ENCODE measurements at regions not wholly inside any gene's neighbourhood (a gene's known extent, or its start where the extent isn't known, plus 50 kb on each side); places are given as distances from the start of the nearest gene placed in this dataset.

GRCh38 chr13:105796081-105796480 lies 739.4 kb downstream of the EFNB2 start:
- Mint-ChIP-seq H3K9me3 (peaks cover 3% of the 10 kb centered on the region), H3K4me1 (no peaks in the 10 kb centered on the region), H3K36me3 (no peaks in the 10 kb centered on the region), H3K27ac (no peak overlapping the region), H3K4me3 (no peak overlapping the region), H3K27me3 (no peaks in the 10 kb centered on the region)
- ATAC-seq (ENCODE audit: low read depth) = no peak
- no peak for DNase-seq
- POLR2A ChIA-PET = no interaction called here

DNA sequence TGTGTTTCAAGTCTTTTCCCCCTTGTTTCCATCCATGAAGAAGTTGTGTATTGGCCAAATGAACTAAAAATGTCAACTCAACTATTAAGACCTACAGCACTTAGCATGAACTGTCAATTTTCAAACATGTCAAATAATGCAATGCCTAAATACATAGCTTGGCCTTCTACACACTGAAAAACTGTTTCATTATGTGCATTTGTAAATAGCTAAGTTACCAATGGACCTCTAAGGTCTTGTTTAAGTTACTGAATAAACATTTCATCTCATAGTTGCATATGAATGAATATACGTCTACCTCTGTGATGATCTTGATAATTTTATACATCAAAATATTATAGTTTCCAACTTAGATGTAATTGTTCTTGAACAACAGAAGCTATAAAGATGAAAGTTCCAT lies 744.5 kb downstream of the EFNB2 start:
- POLR2A ChIA-PET = no interaction called here
- Mint-ChIP-seq H3K36me3 (no peaks in the 10 kb centered on the region), H3K4me1 (no peaks in the 10 kb centered on the region), H3K9me3 (peaks cover under 1% of the 10 kb centered on the region), H3K27ac (no peak overlapping the region), H3K27me3 (no peaks in the 10 kb centered on the region), H3K4me3 (no peak overlapping the region)
- DNase-seq = no peak
- no peak for ATAC-seq (ENCODE audit: low read depth)

DNA sequence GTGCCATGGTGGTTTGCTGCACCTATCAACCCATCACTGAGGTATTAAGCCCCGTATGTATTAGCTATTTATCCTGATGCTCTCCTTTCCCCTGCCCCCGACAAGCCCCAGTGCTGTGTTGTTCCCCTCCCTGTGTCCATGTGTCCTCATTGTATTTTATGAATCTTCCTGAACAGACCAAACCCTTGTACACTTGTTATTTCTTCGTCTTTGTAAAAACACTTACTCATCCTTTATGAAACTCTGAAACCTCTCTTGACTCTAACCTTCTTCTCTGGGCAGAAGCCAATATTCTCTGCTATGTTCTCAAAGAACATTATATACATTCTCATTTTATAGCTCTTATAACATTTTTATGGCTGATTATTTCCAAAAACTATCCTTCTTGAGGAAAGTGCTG lies 746.9 kb downstream of the EFNB2 start:
- POLR2A ChIA-PET = no interaction called here
- ATAC-seq (ENCODE audit: low read depth) (no peak), DNase-seq (no peak)
- H3K27ac Mint-ChIP-seq = no peak overlapping the region
- no peaks in the 10 kb centered on the region for H3K27me3 Mint-ChIP-seq
- no peaks in the 10 kb centered on the region for H3K9me3 Mint-ChIP-seq
- no peak overlapping the region for H3K4me3 Mint-ChIP-seq
- no peaks in the 10 kb centered on the region for H3K36me3 Mint-ChIP-seq
- H3K4me1 Mint-ChIP-seq = no peaks in the 10 kb centered on the region

DNA sequence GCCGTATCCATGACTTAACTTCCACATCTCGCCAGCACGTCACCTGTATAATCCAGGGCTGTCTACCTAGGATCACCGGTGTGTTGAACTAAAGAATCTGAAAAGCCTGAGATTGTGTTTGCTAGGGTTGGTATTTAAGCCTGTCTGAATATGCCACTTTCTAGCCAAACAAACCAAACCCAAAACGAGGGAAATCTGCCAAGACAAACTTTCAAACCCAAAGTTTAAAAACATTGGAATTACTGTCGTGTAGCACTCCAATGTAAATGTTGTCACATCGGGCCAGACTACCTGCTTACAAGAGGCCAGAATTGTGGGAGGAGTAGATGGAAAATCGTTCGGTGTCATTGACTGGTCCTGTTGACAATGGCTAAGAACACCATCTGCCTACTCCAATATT lies 747.8 kb downstream of the EFNB2 start:
- Mint-ChIP-seq H3K36me3 (no peaks in the 10 kb centered on the region), H3K27ac (no peak overlapping the region), H3K4me1 (no peaks in the 10 kb centered on the region), H3K9me3 (no peaks in the 10 kb centered on the region), H3K27me3 (no peaks in the 10 kb centered on the region), H3K4me3 (no peak overlapping the region)
- POLR2A ChIA-PET = no interaction called here
- DNase-seq = no peak
- ATAC-seq (ENCODE audit: low read depth) = no peak

GRCh38 chr13:105785436-105785835 lies 750.0 kb downstream of the EFNB2 start:
- no peak for DNase-seq
- POLR2A ChIA-PET = no interaction called here
- Mint-ChIP-seq H3K9me3 (peaks cover 3% of the 10 kb centered on the region), H3K36me3 (no peaks in the 10 kb centered on the region), H3K4me3 (no peak overlapping the region), H3K27ac (no peak overlapping the region), H3K27me3 (no peaks in the 10 kb centered on the region), H3K4me1 (no peaks in the 10 kb centered on the region)
- no peak for ATAC-seq (ENCODE audit: low read depth)

DNA sequence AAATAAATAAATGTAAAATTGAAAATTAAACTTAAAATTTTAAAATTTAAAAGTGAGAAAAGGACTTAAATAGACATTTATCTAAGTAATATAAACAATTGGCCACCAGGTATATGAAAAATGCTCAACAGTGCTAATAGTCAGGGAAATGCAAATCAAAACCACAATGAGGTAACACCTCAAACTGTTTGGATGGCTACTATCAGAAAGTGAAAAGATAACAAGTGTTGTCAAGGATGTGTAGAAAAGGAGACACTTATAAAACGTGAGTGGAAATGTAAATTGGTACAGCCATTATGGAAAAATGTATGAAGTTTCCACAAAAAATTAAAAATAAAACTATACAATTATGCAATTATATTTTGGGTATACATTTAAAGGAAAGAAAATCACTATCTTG lies 752.2 kb downstream of the EFNB2 start:
- Mint-ChIP-seq H3K27me3 (no peaks in the 10 kb centered on the region), H3K27ac (no peak overlapping the region), H3K4me1 (no peaks in the 10 kb centered on the region), H3K36me3 (no peaks in the 10 kb centered on the region), H3K9me3 (peaks cover 3% of the 10 kb centered on the region), H3K4me3 (no peak overlapping the region)
- ATAC-seq (ENCODE audit: low read depth) (no peak), DNase-seq (no peak)
- POLR2A ChIA-PET = no interaction called here

GRCh38 chr13:105778196-105778595 lies 757.3 kb downstream of the EFNB2 start:
- ATAC-seq (ENCODE audit: low read depth) (no peak), DNase-seq (no peak)
- Mint-ChIP-seq H3K4me1 (no peaks in the 10 kb centered on the region), H3K27ac (no peak overlapping the region), H3K27me3 (no peaks in the 10 kb centered on the region), H3K4me3 (no peak overlapping the region), H3K36me3 (no peaks in the 10 kb centered on the region), H3K9me3 (peaks cover 3% of the 10 kb centered on the region)
- POLR2A ChIA-PET = no interaction called here

DNA sequence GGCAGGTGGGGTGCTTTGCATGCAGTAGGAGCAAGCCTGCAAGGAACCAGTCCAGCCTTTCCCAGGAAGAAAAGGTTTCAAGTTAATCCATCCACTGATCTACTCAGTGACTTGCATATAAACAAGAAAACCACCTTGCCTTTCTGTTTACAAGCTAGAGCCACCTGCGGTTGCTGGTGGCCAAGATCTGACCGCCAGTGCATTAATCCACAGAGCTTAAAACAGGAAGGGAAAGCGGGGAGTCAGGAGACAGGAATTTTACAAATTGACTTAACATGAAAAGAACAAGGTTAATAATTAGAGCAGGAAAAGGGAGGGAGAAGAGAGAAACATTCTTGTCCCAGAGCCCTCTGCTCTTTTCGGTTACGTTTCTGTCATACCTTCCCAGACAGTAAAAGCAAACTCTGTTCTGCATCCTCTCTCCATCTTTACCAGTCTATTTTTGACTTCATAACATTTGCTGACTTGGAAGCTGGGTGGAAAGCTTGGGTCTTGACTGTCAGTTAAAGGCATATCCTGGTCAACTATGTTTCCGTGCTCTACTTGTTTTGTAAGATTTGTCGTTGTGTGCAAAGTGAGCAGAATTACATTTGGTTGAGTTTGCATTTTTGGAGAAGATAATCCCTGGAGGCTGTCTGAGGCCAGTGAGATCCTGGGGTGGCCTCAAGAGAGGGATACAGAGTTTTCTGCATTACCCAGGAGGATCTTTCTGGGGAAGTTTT lies 760.6 kb downstream of the EFNB2 start:
- Mint-ChIP-seq H3K27me3 (peaks cover 2% of the 10 kb centered on the region), H3K4me3 (no peak overlapping the region), H3K9me3 (no peaks in the 10 kb centered on the region), H3K4me1 (no peaks in the 10 kb centered on the region), H3K27ac (no peak overlapping the region), H3K36me3 (no peaks in the 10 kb centered on the region)
- ATAC-seq (ENCODE audit: low read depth) = no peak
- POLR2A ChIA-PET = no interaction called here
- DNase-seq = no peak

DNA sequence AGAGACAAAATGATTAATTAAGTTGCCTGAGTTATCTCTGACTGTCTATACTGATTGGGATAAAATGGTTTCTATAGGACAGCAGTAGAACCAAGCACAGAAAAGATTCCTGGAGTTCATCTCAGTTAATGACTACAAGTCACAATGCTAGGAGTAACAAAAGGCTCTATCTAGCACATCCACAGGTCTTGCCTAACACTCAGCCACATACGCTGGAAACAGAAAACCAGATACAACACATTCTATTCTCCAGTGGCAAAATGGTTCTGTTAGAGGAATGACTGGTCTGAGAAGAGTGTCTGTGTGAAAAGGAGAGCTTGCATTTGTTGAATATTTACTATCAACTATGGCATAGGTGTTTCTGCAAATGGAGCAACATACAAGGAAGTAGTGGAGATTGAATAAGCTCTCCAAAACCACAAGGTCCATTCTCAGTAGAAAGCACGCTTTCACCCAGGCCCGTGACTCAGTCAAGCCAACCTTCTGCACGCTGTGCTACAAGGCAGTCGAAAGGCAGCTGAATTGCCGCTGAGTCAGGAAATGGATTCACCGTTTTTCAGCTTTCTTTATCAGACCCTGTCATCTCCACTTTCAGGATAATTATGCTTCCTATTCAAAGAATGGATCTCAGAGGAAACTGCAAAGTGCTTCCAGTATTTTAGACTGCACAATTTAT lies 761.5 kb downstream of the EFNB2 start:
- ATAC-seq (ENCODE audit: low read depth) (no peak), DNase-seq (no peak)
- POLR2A ChIA-PET = no interaction called here
- H3K27me3 Mint-ChIP-seq = peaks cover 2% of the 10 kb centered on the region
- no peak overlapping the region for H3K27ac Mint-ChIP-seq
- H3K4me1 Mint-ChIP-seq = no peaks in the 10 kb centered on the region
- no peaks in the 10 kb centered on the region for H3K9me3 Mint-ChIP-seq
- H3K4me3 Mint-ChIP-seq = no peak overlapping the region
- no peaks in the 10 kb centered on the region for H3K36me3 Mint-ChIP-seq

GRCh38 chr13:105773241-105773640 lies 762.2 kb downstream of the EFNB2 start:
- H3K36me3 Mint-ChIP-seq = no peaks in the 10 kb centered on the region
- POLR2A ChIA-PET = no interaction called here
- no peak overlapping the region for H3K4me3 Mint-ChIP-seq
- DNase-seq = no peak
- no peaks in the 10 kb centered on the region for H3K9me3 Mint-ChIP-seq
- no peak overlapping the region for H3K27ac Mint-ChIP-seq
- ATAC-seq (ENCODE audit: low read depth) = no peak
- peaks cover 2% of the 10 kb centered on the region for H3K27me3 Mint-ChIP-seq
- H3K4me1 Mint-ChIP-seq = no peaks in the 10 kb centered on the region

- no peaks in the 10 kb centered on the region for H3K36me3 Mint-ChIP-seq
- no peak overlapping the region for H3K27ac Mint-ChIP-seq
- DNase-seq (no peak), ATAC-seq (ENCODE audit: low read depth) (no peak)
- no peaks in the 10 kb centered on the region for H3K27me3 Mint-ChIP-seq
- H3K4me3 Mint-ChIP-seq = no peak overlapping the region
- POLR2A ChIA-PET = no interaction called here
- H3K4me1 Mint-ChIP-seq = no peaks in the 10 kb centered on the region
- H3K9me3 Mint-ChIP-seq = no peaks in the 10 kb centered on the region
Measured at GRCh38 chr13:105764486-105764885, 771.0 kb downstream of the EFNB2 start.

GRCh38 chr13:105763851-105764250 lies 771.6 kb downstream of the EFNB2 start:
- ATAC-seq (ENCODE audit: low read depth) (no peak), DNase-seq (no peak)
- Mint-ChIP-seq H3K36me3 (no peaks in the 10 kb centered on the region), H3K4me3 (no peak overlapping the region), H3K27ac (no peak overlapping the region), H3K9me3 (no peaks in the 10 kb centered on the region), H3K4me1 (no peaks in the 10 kb centered on the region), H3K27me3 (no peaks in the 10 kb centered on the region)
- POLR2A ChIA-PET = no interaction called here

DNA sequence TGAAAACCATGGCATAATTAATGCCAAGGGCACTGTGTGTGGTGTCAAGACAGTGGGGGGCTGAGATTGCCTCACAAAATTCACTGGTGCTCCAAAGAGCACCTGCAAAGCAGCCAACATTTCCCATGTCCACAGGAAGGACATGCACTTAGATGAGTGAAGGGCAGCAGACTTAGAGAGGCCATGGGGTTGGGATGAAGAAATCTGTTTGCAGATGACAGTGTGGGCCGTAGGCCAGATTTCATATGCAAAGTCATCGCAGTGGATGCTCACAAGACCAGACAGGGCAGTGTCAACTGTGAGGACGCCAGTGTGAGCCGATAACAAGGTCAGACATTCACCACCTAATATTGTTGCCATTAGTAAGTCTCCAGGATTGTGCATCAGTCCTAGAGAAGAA lies 773.4 kb downstream of the EFNB2 start:
- Mint-ChIP-seq H3K9me3 (no peaks in the 10 kb centered on the region), H3K4me1 (no peaks in the 10 kb centered on the region), H3K36me3 (no peaks in the 10 kb centered on the region), H3K27me3 (no peaks in the 10 kb centered on the region), H3K27ac (no peak overlapping the region), H3K4me3 (no peak overlapping the region)
- ATAC-seq (ENCODE audit: low read depth) (no peak), DNase-seq (no peak)
- POLR2A ChIA-PET = no interaction called here

- ATAC-seq (ENCODE audit: low read depth) (no peak), DNase-seq (no peak)
- no peaks in the 10 kb centered on the region for H3K36me3 Mint-ChIP-seq
- no peaks in the 10 kb centered on the region for H3K27me3 Mint-ChIP-seq
- no peak overlapping the region for H3K4me3 Mint-ChIP-seq
- POLR2A ChIA-PET = no interaction called here
- no peaks in the 10 kb centered on the region for H3K9me3 Mint-ChIP-seq
- no peak overlapping the region for H3K27ac Mint-ChIP-seq
- no peaks in the 10 kb centered on the region for H3K4me1 Mint-ChIP-seq
Measured at GRCh38 chr13:105758918-105759860, 776.3 kb downstream of the EFNB2 start.
